Activated CD8-positive, alpha-beta T cell treated with anti-CD3 and anti-CD28 coated beads for 36 hours (primary cell): ENCODE measurements at regions not wholly inside any gene's neighbourhood (a gene's known extent, or its start where the extent isn't known, plus 50 kb on each side); places are given as distances from the start of the nearest gene placed in this dataset.

Source experiments
- ATAC-seq: fragments of 200-7000 bp; cut with Tn5 transposase; one replicate; pipeline ENCODE4 v1.10.0; 2021; ENCODE audit warnings: mild to moderate bottlenecking, moderate library complexity
- CTCF ChIA-PET: fragments of 350-600 bp; sonication (Branson Sonifier 250); formaldehyde crosslinking; loops from one replicate; lab custom pipeline; 2021; ENCODE audit warnings: antibody characterized with exemption; lab: Charles Lee
- POLR2A ChIA-PET: fragments of 350-600 bp; sonication (Branson Sonifier 250); formaldehyde crosslinking; loops from one replicate; lab custom pipeline; 2021; ENCODE audit warnings: antibody characterized with exemption; lab: Charles Lee
- DNase-seq: peaks from one replicate; pipeline ENCODE4 v3.0.0-alpha.2; 2020
- H3K27ac Mint-ChIP-seq: one replicate; pipeline ENCODE4 v1.8.0; 2021; ENCODE audit warnings: mild to moderate bottlenecking, mixed read lengths
- H3K27me3 Mint-ChIP-seq: one replicate; pipeline ENCODE4 v1.8.0; 2021; ENCODE audit warnings: mixed read lengths
- H3K36me3 Mint-ChIP-seq: one replicate; pipeline ENCODE4 v1.8.0; 2021; ENCODE audit warnings: low read depth, mixed read lengths
- H3K4me1 Mint-ChIP-seq: one replicate; pipeline ENCODE4 v1.8.0; 2021; ENCODE audit warnings: low read depth, mixed read lengths
- H3K4me3 Mint-ChIP-seq: one replicate; pipeline ENCODE4 v1.8.0; 2021; ENCODE audit warnings: mild to moderate bottlenecking, moderate library complexity, mixed read lengths
- H3K9me3 Mint-ChIP-seq: one replicate; pipeline ENCODE4 v1.8.0; 2021; ENCODE audit warnings: mixed read lengths
- CTCF ChIP-seq: fragments of 200-600 bp; IDR thresholded peaks from one replicate; pipeline ENCODE4 v1.8.0; 2022; ENCODE audit warnings: antibody characterized with exemption, mild to moderate bottlenecking
- intact Hi-C: fragments of 100-400 bp; cut with micrococcal nuclease; formaldehyde crosslinking; loops from one replicate; pipeline ENCODE4 v1.10.0; 2022

GRCh38 chr17:27069842-27070508 lies 223.9 kb upstream of the WSB1 start:
- no peaks in the 10 kb centered on the region for H3K36me3 Mint-ChIP-seq
- H3K4me3 Mint-ChIP-seq = no peak overlapping the region
- ChIA-PET CTCF (no interaction called here), POLR2A (no interaction called here)
- intact Hi-C loops = no loop called here
- ATAC-seq = no peak
- peaks cover 4% of the 10 kb centered on the region for H3K27me3 Mint-ChIP-seq
- TF ChIP-seq CTCF = no peak
- peaks cover 5% of the 10 kb centered on the region for H3K9me3 Mint-ChIP-seq
- no peaks in the 10 kb centered on the region for H3K4me1 Mint-ChIP-seq
- no peak overlapping the region for H3K27ac Mint-ChIP-seq
- DNase-seq = no peak

- DNase-seq (no peak), ATAC-seq (no peak)
- TF ChIP-seq CTCF = no peak
- no peak overlapping the region for H3K4me3 Mint-ChIP-seq
- ChIA-PET CTCF (no interaction called here), POLR2A (no interaction called here)
- H3K4me1 Mint-ChIP-seq = no peaks in the 10 kb centered on the region
- peaks cover 6% of the 10 kb centered on the region for H3K27me3 Mint-ChIP-seq
- peaks cover 5% of the 10 kb centered on the region for H3K9me3 Mint-ChIP-seq
- intact Hi-C loops = no loop called here
- H3K27ac Mint-ChIP-seq = no peak overlapping the region
- H3K36me3 Mint-ChIP-seq = no peaks in the 10 kb centered on the region
These were observed 223.1 kb upstream of the WSB1 start for GRCh38 chr17:27070836-27071235.

- Mint-ChIP-seq H3K4me3 (no peak overlapping the region), H3K36me3 (no peaks in the 10 kb centered on the region), H3K27me3 (peaks cover 6% of the 10 kb centered on the region), H3K4me1 (no peaks in the 10 kb centered on the region), H3K27ac (no peak overlapping the region), H3K9me3 (peaks cover 5% of the 10 kb centered on the region)
- intact Hi-C loops = no loop called here
- DNase-seq (no peak), ATAC-seq (no peak)
- TF ChIP-seq CTCF = no peak
- CTCF ChIA-PET = no interaction called here
- POLR2A ChIA-PET = no interaction called here
These were observed 221.0 kb upstream of the WSB1 start for GRCh38 chr17:27072885-27073284.

DNA sequence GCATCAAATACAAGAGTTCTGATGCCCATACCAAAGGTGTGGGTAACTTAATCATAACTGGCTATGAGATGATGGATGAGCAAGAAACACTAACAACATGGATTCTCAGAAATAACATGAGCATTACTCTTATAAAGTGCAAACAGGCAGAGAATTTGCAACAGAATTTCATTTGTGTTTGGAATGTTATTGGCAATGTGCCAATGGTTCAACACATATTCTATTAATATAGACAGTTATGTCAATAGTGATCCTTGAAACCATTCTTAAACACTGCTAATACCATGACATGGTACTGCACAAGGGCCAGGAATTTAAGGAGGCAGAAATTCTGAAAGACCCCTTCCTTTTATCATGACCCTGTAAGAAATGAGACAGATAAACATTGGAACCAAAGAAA lies 217.1 kb upstream of the WSB1 start:
- H3K27ac Mint-ChIP-seq = no peak overlapping the region
- no peak for TF ChIP-seq CTCF
- DNase-seq (no peak), ATAC-seq (no peak)
- H3K27me3 Mint-ChIP-seq = peaks cover 6% of the 10 kb centered on the region
- CTCF ChIA-PET = no interaction called here
- H3K9me3 Mint-ChIP-seq = no peaks in the 10 kb centered on the region
- no peaks in the 10 kb centered on the region for H3K36me3 Mint-ChIP-seq
- H3K4me3 Mint-ChIP-seq = no peak overlapping the region
- POLR2A ChIA-PET = no interaction called here
- H3K4me1 Mint-ChIP-seq = no peaks in the 10 kb centered on the region
- intact Hi-C loops = no loop called here

GRCh38 chr17:27078296-27078695 lies 215.6 kb upstream of the WSB1 start:
- no peaks in the 10 kb centered on the region for H3K9me3 Mint-ChIP-seq
- H3K36me3 Mint-ChIP-seq = no peaks in the 10 kb centered on the region
- ChIA-PET CTCF (interaction anchor here (1.0 kb wide), 1 partner anchor 66 kb away, joined by 3 read pairs; no protein-coding TSS in a partner anchor), POLR2A (interaction anchor here (0.8 kb wide), 1 partner anchor 1013 kb away, joined by 3 read pairs; no protein-coding TSS in a partner anchor)
- DNase-seq = no peak
- TF ChIP-seq CTCF = no peak
- H3K27ac Mint-ChIP-seq = no peak overlapping the region
- peaks cover 3% of the 10 kb centered on the region for H3K27me3 Mint-ChIP-seq
- H3K4me3 Mint-ChIP-seq = no peak overlapping the region
- intact Hi-C loops = no loop called here
- ATAC-seq = no peak
- no peaks in the 10 kb centered on the region for H3K4me1 Mint-ChIP-seq
